ENCODE measurements at regions not wholly inside any gene's neighbourhood (a gene's known extent, or its start where the extent isn't known, plus 50 kb on each side); places are given as distances from the start of the nearest gene placed in this dataset.

GRCh38 chr13:34152996-34153395, 335.0 kb downstream of the RFC3 start:
- TF ChIP-seq CTCF (IDR thresholded peaks at IDR 0.05) (no peak), POLR2A (IDR thresholded peaks at IDR 0.05) (no peak), POLR2AphosphoS5 (IDR thresholded peaks at IDR 0.05; ENCODE audit: insufficient read depth in 1 of 2, low read depth in 1 of 2) (no peak)

Data from vagina (tissue), 2 donors.